ENCODE measurements at regions not wholly inside any gene's neighbourhood (a gene's known extent, or its start where the extent isn't known, plus 50 kb on each side); places are given as distances from the start of the nearest gene placed in this dataset.

DNA sequence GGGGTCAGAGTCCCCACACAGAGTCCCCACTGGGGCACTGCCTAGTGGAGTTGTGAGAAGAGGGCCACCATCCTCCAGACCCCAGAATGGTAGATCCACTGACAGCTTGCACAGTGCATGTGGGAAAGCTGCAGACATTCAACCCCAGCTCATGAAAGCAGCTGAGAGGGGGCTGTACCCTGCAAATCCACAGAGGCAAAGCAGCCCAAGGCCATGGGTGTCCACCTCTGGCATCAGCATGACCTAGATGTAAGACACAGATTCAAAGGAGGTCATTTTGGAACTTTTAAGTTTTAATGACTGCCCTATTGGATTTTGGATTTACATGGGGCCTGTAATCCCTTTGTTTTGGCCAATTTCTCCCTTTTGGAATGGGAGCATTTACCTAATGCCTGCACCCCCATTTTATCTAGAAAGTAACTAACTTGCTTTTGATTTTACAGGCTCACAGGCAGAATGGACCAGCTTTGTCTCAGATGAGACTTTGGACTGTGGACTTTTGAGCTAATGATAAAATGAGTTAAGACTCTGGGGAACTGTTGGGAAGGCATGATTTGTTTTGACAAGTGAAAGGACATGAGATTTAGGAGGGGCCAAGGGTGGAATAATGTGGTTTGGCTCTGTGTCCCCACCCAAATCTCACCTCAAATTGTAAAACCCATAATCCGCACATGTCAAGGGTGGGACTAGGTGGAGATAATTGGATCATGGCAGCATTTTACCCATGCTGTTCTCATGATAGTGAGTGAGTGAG, 56.3 kb upstream of the ITGA1 start:
- H3K36me3 ChIP-seq (ENCODE audit: control insufficient read depth in 2 of 4, insufficient read depth in 4 of 4, low read length in 3 of 4): no peaks in the 10 kb centered on the region
- no peak overlapping the region for H3K14ac ChIP-seq (ENCODE audit: insufficient read length)
- no peaks in the 10 kb centered on the region for H3K4me1 ChIP-seq (replicated peaks in 1 of 4; ENCODE audit: control insufficient read depth in 3 of 4, insufficient read depth in 4 of 4, low read length in 3 of 4)
- H2BK20ac ChIP-seq (ENCODE audit: low read length): no peak overlapping the region
- H3K9me3 ChIP-seq (ENCODE audit: insufficient read depth in 2 of 2, low read depth in 1 of 2, low read length in 1 of 2): peaks cover 0 to 3% of the 10 kb centered on the region in 2 experiments; a peak in 2 of 4 replicates
- H3K18ac ChIP-seq (ENCODE audit: extremely low read depth, low read length): no peak overlapping the region
- no peaks in the 10 kb centered on the region for H3K79me1 ChIP-seq (ENCODE audit: low read depth, low read length)
- H4K8ac ChIP-seq (ENCODE audit: extremely low read depth, insufficient read depth, low read length): no peak overlapping the region
- no peak overlapping the region for H2AFZ ChIP-seq (ENCODE audit: low read length)
- H3K4me2 ChIP-seq (ENCODE audit: insufficient read depth in 1 of 2, low read depth in 2 of 2, low read length in 2 of 2): no peak overlapping the region
- no peaks in the 10 kb centered on the region for H3K79me2 ChIP-seq (ENCODE audit: control insufficient read depth in 1 of 2, insufficient read depth in 2 of 2, low read length in 2 of 2)
- H2BK15ac ChIP-seq (ENCODE audit: low read length): no peak overlapping the region
- no peak overlapping the region for H2BK5ac ChIP-seq (ENCODE audit: low read depth, low read length)
- no peaks in the 10 kb centered on the region for H4K20me1 ChIP-seq (replicated peaks in 1 of 2; ENCODE audit: control insufficient read depth in 1 of 2, insufficient read depth in 2 of 2, low read length in 2 of 2)
- ChIA-PET POLR2A (ENCODE audit: partially characterized antibody) (no interaction called here), CTCF (ENCODE audit: partially characterized antibody) (no interaction called here)
- H4K5ac ChIP-seq (ENCODE audit: insufficient read length, low read depth, low read length): no peak overlapping the region
- H3K56ac ChIP-seq (replicated peaks; ENCODE audit: insufficient read length, low read depth, low read length): no peak overlapping the region
- no peak for DNase-seq (ENCODE audit: low read depth in 1 of 2, low spot score in 2 of 2)
- no peaks in the 10 kb centered on the region for H3K23me2 ChIP-seq (ENCODE audit: low read depth, low read length)
- no peak overlapping the region for H3K27ac ChIP-seq (ENCODE audit: low read depth, low read length)
- no peak for FAIRE-seq
- H2BK12ac ChIP-seq (ENCODE audit: low read depth, low read length): no peak overlapping the region
- no peak overlapping the region for H2BK120ac ChIP-seq (replicated peaks; ENCODE audit: low read depth, low read length)
- no peak overlapping the region for H4K91ac ChIP-seq (replicated peaks; ENCODE audit: insufficient read length, low read length)
- WGBS, 2 experiments (ENCODE audit: extremely low coverage in 1 of 2, insufficient coverage in 1 of 2, insufficient read length in 1 of 2, insufficient replicate concordance in 2 of 2, low coverage in 1 of 2, low lambda C conversion rate in 2 of 2, missing lambda C conversion rate in 1 of 2): 92% methylated on average over 1 of the region's 1 CpG; no CpG with 5 or more reads in 1 of the 2 experiments
- H3K4me3 ChIP-seq (ENCODE audit: extremely low read depth in 1 of 4, insufficient read depth in 2 of 4, low read depth in 3 of 4, low read length in 4 of 4): no peak overlapping the region
- H2AK5ac ChIP-seq (ENCODE audit: low read depth, low read length): no peak overlapping the region
- H3K27me3 ChIP-seq (replicated peaks in 1 of 4; ENCODE audit: control insufficient read depth in 3 of 4, extremely low read depth in 1 of 4, insufficient read depth in 3 of 4, low read length in 3 of 4): no peaks in the 10 kb centered on the region
- no peak overlapping the region for H3K9ac ChIP-seq (replicated peaks in 1 of 4; ENCODE audit: extremely low read depth in 1 of 4, low read depth in 3 of 4, low read length in 3 of 4)
- H3K23ac ChIP-seq (ENCODE audit: insufficient read length): no peak overlapping the region
- no peak overlapping the region for H3K4ac ChIP-seq (replicated peaks; ENCODE audit: insufficient read length, low read depth, low read length)
- TF ChIP-seq CBX8 (IDR thresholded peaks at IDR 0.05; ENCODE audit: borderline replicate concordance, low read depth, low read length) (no peak), TEAD4 (IDR thresholded peaks at IDR 0.05; ENCODE audit: low read depth, low read length) (no peak), SP4 (IDR thresholded peaks at IDR 0.05; ENCODE audit: low read length) (no peak), POU5F1 (IDR thresholded peaks at IDR 0.05; ENCODE audit: low read depth, low read length) (no peak), CHD2 (IDR thresholded peaks at IDR 0.05; ENCODE audit: low read length) (no peak), GABPA (IDR thresholded peaks at IDR 0.05; ENCODE audit: borderline replicate concordance, insufficient read depth, low read length) (no peak), TAF1 (IDR thresholded peaks at IDR 0.05; ENCODE audit: low read depth, low read length) (no peak), RXRA (IDR thresholded peaks at IDR 0.05; ENCODE audit: insufficient read depth, low read depth, low read length) (no peak), RBBP5 (IDR thresholded peaks at IDR 0.05; ENCODE audit: borderline replicate concordance, low read depth, low read length) (no peak), FOSL1 (IDR thresholded peaks at IDR 0.05; ENCODE audit: insufficient read depth, low read depth, low read length) (no peak), YY1 (IDR thresholded peaks at IDR 0.05; ENCODE audit: low read depth, low read length) (no peak), HDAC6 (IDR thresholded peaks at IDR 0.05; ENCODE audit: low read depth, low read length) (no peak)
- TF ChIP-seq, protein P1, sequence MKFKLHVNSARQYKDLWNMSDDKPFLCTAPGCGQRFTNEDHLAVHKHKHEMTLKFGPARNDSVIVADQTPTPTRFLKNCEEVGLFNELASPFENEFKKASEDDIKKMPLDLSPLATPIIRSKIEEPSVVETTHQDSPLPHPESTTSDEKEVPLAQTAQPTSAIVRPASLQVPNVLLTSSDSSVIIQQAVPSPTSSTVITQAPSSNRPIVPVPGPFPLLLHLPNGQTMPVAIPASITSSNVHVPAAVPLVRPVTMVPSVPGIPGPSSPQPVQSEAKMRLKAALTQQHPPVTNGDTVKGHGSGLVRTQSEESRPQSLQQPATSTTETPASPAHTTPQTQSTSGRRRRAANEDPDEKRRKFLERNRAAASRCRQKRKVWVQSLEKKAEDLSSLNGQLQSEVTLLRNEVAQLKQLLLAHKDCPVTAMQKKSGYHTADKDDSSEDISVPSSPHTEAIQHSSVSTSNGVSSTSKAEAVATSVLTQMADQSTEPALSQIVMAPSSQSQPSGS (IDR thresholded peaks at IDR 0.05; ENCODE audit: low read length): no peak

Data from H1 (cell line).